ENCODE measurements at regions not wholly inside any gene's neighbourhood (a gene's known extent, or its start where the extent isn't known, plus 50 kb on each side); places are given as distances from the start of the nearest gene placed in this dataset.

DNA sequence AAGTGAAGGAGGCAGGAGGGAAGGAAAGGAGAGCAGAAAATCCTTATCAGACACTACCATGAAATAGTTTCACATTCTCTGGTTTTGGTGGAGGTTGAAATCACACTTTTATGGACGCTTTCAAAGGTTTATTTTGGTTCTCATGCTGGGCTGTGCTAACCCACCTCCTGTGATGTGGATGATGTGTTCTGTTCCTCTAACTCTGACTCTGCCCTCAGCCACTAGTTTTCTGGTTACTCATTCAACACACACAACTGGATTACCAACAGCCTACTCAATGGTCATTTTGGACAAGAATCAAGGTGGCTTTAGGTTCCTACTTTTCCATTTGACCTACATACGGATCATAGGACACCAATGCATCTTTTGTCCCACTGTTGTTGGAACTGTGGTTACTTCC, 522.1 kb upstream of the BTBD3 start:
- TF ChIP-seq, protein P1, sequence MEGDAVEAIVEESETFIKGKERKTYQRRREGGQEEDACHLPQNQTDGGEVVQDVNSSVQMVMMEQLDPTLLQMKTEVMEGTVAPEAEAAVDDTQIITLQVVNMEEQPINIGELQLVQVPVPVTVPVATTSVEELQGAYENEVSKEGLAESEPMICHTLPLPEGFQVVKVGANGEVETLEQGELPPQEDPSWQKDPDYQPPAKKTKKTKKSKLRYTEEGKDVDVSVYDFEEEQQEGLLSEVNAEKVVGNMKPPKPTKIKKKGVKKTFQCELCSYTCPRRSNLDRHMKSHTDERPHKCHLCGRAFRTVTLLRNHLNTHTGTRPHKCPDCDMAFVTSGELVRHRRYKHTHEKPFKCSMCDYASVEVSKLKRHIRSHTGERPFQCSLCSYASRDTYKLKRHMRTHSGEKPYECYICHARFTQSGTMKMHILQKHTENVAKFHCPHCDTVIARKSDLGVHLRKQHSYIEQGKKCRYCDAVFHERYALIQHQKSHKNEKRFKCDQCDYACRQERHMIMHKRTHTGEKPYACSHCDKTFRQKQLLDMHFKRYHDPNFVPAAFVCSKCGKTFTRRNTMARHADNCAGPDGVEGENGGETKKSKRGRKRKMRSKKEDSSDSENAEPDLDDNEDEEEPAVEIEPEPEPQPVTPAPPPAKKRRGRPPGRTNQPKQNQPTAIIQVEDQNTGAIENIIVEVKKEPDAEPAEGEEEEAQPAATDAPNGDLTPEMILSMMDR (IDR thresholded peaks at IDR 0.05; ENCODE audit: poor library complexity, severe bottlenecking) = no peak
- TF ChIP-seq TAF1 (IDR thresholded peaks at IDR 0.05; ENCODE audit: low read depth) = no peak
- TF ChIP-seq, protein P2, sequence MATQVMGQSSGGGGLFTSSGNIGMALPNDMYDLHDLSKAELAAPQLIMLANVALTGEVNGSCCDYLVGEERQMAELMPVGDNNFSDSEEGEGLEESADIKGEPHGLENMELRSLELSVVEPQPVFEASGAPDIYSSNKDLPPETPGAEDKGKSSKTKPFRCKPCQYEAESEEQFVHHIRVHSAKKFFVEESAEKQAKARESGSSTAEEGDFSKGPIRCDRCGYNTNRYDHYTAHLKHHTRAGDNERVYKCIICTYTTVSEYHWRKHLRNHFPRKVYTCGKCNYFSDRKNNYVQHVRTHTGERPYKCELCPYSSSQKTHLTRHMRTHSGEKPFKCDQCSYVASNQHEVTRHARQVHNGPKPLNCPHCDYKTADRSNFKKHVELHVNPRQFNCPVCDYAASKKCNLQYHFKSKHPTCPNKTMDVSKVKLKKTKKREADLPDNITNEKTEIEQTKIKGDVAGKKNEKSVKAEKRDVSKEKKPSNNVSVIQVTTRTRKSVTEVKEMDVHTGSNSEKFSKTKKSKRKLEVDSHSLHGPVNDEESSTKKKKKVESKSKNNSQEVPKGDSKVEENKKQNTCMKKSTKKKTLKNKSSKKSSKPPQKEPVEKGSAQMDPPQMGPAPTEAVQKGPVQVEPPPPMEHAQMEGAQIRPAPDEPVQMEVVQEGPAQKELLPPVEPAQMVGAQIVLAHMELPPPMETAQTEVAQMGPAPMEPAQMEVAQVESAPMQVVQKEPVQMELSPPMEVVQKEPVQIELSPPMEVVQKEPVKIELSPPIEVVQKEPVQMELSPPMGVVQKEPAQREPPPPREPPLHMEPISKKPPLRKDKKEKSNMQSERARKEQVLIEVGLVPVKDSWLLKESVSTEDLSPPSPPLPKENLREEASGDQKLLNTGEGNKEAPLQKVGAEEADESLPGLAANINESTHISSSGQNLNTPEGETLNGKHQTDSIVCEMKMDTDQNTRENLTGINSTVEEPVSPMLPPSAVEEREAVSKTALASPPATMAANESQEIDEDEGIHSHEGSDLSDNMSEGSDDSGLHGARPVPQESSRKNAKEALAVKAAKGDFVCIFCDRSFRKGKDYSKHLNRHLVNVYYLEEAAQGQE (IDR thresholded peaks at IDR 0.05; ENCODE audit: borderline replicate concordance) = no peak
- no peaks in the 10 kb centered on the region for H3K9me2 ChIP-seq (ENCODE audit: insufficient read depth, low read length)
- no peaks in the 10 kb centered on the region for H3K27me3 ChIP-seq (ENCODE audit: insufficient read depth, low read depth, low read length)
- no peaks in the 10 kb centered on the region for H3K36me3 ChIP-seq (ENCODE audit: insufficient read depth, low read length)
- no peak overlapping the region for H3K4me2 ChIP-seq (ENCODE audit: low read length)
- no peak overlapping the region for H3K9ac ChIP-seq (ENCODE audit: low read length)
- H3K27ac ChIP-seq (ENCODE audit: low read length) = no peak overlapping the region
- no peaks in the 10 kb centered on the region for H4K20me1 ChIP-seq (ENCODE audit: insufficient read depth)
- no peaks in the 10 kb centered on the region for H3F3A ChIP-seq (ENCODE audit: insufficient read depth, low read length, poor library complexity, severe bottlenecking)
- H2AFZ ChIP-seq (ENCODE audit: low read depth, low read length) = no peak overlapping the region
- no peak overlapping the region for H3K4me3 ChIP-seq (ENCODE audit: low read length)
- no peaks in the 10 kb centered on the region for H3K79me2 ChIP-seq (replicated peaks; ENCODE audit: insufficient read depth, low read length)
- no peaks in the 10 kb centered on the region for H3K9me3 ChIP-seq (ENCODE audit: low read length)

DNA sequence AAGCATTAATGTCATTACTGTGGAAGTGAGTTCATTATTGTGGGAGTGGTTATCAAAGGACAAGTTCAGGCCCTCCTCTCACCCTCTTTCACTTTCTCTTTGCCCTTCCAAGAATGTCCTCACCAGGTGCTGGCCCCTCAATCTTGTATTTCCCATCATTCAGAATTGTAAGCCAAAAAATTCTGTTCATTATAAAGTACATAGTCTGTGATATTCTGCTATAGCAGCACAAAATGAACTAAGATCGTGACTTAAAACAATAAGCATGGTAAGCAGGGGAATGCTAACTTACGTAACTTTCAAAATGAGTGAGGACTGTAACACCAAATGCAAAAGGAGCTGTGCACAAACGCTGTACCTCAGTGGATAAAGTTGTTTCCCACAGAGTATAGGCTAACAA, 515.7 kb upstream of the BTBD3 start:
- TF ChIP-seq SMC3 (conservative IDR thresholded peaks at IDR 0.05; ENCODE audit: poor library complexity) (no peak), EZH2 (IDR thresholded peaks at IDR 0.05; ENCODE audit: borderline replicate concordance, insufficient read depth, low read length, poor library complexity, severe bottlenecking) (no peak), POLR2AphosphoS5 (IDR thresholded peaks at IDR 0.05) (no peak), TAF1 (IDR thresholded peaks at IDR 0.05; ENCODE audit: low read depth) (no peak)
- TF ChIP-seq, protein P2 (IDR thresholded peaks at IDR 0.05; ENCODE audit: borderline replicate concordance) = no peak
- TF ChIP-seq, protein P1 (IDR thresholded peaks at IDR 0.05; ENCODE audit: poor library complexity, severe bottlenecking) = no peak
- H4K20me1 ChIP-seq (ENCODE audit: insufficient read depth) = no peaks in the 10 kb centered on the region
- H3K36me3 ChIP-seq (ENCODE audit: insufficient read depth, low read length) = no peaks in the 10 kb centered on the region
- H3K9ac ChIP-seq (ENCODE audit: low read length) = no peak overlapping the region
- no peak overlapping the region for H3K4me2 ChIP-seq (ENCODE audit: low read length)
- no peaks in the 10 kb centered on the region for H3K9me3 ChIP-seq (ENCODE audit: low read length)
- no peaks in the 10 kb centered on the region for H3F3A ChIP-seq (ENCODE audit: insufficient read depth, low read length, poor library complexity, severe bottlenecking)
- no peaks in the 10 kb centered on the region for H3K79me2 ChIP-seq (replicated peaks; ENCODE audit: insufficient read depth, low read length)
- no peak overlapping the region for H3K4me3 ChIP-seq (ENCODE audit: low read length)
- no peak overlapping the region for H2AFZ ChIP-seq (ENCODE audit: low read depth, low read length)
- H3K27ac ChIP-seq (ENCODE audit: low read length) = no peak overlapping the region
- H3K27me3 ChIP-seq (ENCODE audit: insufficient read depth, low read depth, low read length) = no peaks in the 10 kb centered on the region
- no peaks in the 10 kb centered on the region for H3K9me2 ChIP-seq (ENCODE audit: insufficient read depth, low read length)

Measured in neural cell (in vitro differentiated cells).